IMR-90 (cell line): ENCODE measurements at regions not wholly inside any gene's neighbourhood (a gene's known extent, or its start where the extent isn't known, plus 50 kb on each side); places are given as distances from the start of the nearest gene placed in this dataset.

Experiments used
- BHLHE40 ChIP-seq: fragments of 150-350 bp; IDR thresholded peaks from 2 replicates; pipeline ENCODE4 v1.6.1; 2016; ENCODE audit warnings: mild to moderate bottlenecking, low read depth, low read length
- CEBPB ChIP-seq: IDR thresholded peaks from 2 replicates; pipeline ENCODE4 v1.6.1; 2012; ENCODE audit warnings: low read depth, low read length, improper control_type of control experiment
- CHD1 ChIP-seq: IDR thresholded peaks from 2 replicates; pipeline ENCODE4 v1.6.1; 2012; ENCODE audit warnings: low read depth, low read length, improper control_type of control experiment
- CTCF ChIP-seq: conservative IDR thresholded peaks from 2 replicates; pipeline ENCODE4 v1.5.1; 2012; ENCODE audit warnings: mild to moderate bottlenecking, low read depth, low read length, improper control_type of control experiment
- ELK1 ChIP-seq: fragments of 150-350 bp; IDR thresholded peaks from 2 replicates; pipeline ENCODE4 v1.6.1; 2016; ENCODE audit warnings: low read depth, mild to moderate bottlenecking, low read length, moderate library complexity, borderline replicate concordance
- FOS ChIP-seq: fragments of 150-350 bp; IDR thresholded peaks from 2 replicates; pipeline ENCODE4 v1.6.1; 2016; ENCODE audit warnings: low read depth, low read length
- MAFK ChIP-seq: IDR thresholded peaks from 2 replicates; pipeline ENCODE4 v1.6.1; 2012; ENCODE audit warnings: low read depth, low read length, improper control_type of control experiment
- NFE2L2 ChIP-seq: fragments of 150-350 bp; IDR thresholded peaks from 2 replicates; pipeline ENCODE4 v1.6.1; 2016; ENCODE audit warnings: low read depth, mild to moderate bottlenecking, low read length
- POLR2A ChIP-seq: IDR thresholded peaks from 2 replicates; pipeline ENCODE4 v1.6.1; 2012; ENCODE audit warnings: mild to moderate bottlenecking, low read depth, low read length
- RAD21 ChIP-seq: IDR thresholded peaks from 2 replicates; pipeline ENCODE4 v1.6.1; 2012; ENCODE audit warnings: low read length, improper control_type of control experiment
- RCOR1 ChIP-seq: IDR thresholded peaks from 2 replicates; pipeline ENCODE4 v1.6.1; 2012; ENCODE audit warnings: mild to moderate bottlenecking, low read length, improper control_type of control experiment; ENCODE audit not compliant: insufficient replicate concordance
- RFX5 ChIP-seq: IDR thresholded peaks from 2 replicates; pipeline ENCODE4 v1.8.0; 2012; ENCODE audit warnings: low read depth, mild to moderate bottlenecking, low read length, moderate library complexity
- SMC3 ChIP-seq: fragments of 150-350 bp; IDR thresholded peaks from 2 replicates; pipeline ENCODE4 v1.6.1; 2016; ENCODE audit warnings: low read depth, mild to moderate bottlenecking, antibody characterized with exemption, low read length, moderate library complexity
- USF2 ChIP-seq: fragments of 150-350 bp; IDR thresholded peaks from 2 replicates; pipeline ENCODE4 v1.6.1; 2017; ENCODE audit warnings: mild to moderate bottlenecking, antibody characterized with exemption, low read length, low read depth

GRCh38 chr5:125814119-125814518 lies 609.1 kb upstream of the GRAMD2B start:
- TF ChIP-seq CTCF (no peak), SMC3 (no peak), MAFK (no peak), POLR2A (no peak), USF2 (no peak), RCOR1 (no peak), FOS (no peak), CEBPB (no peak), CHD1 (no peak), BHLHE40 (no peak), RAD21 (no peak), NFE2L2 (no peak), RFX5 (no peak), ELK1 (no peak)
